ENCODE measurements at regions not wholly inside any gene's neighbourhood (a gene's known extent, or its start where the extent isn't known, plus 50 kb on each side); places are given as distances from the start of the nearest gene placed in this dataset.

DNA sequence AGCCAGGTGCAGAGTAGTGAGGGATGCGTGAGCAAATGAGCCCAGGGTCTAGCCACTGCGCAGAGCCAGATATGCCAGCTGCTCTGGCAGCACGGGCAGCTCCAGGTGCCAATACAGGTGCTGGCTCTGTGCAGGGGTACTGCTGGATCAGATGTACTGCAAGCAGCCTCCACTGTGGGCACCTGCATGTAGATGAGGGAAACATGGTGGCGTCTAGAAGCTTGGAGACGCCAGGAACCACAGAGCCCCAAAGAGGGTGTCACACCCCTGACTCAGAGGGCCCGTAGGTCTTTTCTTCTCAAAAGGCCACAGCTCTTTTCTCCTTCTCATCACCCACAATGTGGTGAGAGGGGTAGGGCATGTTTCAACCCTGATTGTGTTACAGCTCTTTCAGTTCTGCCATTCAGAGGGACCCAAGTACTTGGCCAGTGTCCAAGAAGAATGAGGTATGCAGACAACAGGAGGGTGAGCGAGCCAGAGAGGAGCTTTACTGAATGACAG, 244.4 kb upstream of the SLITRK1 start:
- TF ChIP-seq EZH2phosphoT487 (IDR thresholded peaks at IDR 0.05; ENCODE audit: borderline replicate concordance) (no peak), CTCF (conservative IDR thresholded peaks at IDR 0.05; ENCODE audit: low read length) (no peak)
